CD4-positive, alpha-beta memory T cell (primary cell): ENCODE measurements at regions not wholly inside any gene's neighbourhood (a gene's known extent, or its start where the extent isn't known, plus 50 kb on each side); places are given as distances from the start of the nearest gene placed in this dataset.

Experiments
- CTCF ChIA-PET: fragments of 350-600 bp; sonication (Branson Sonifier 250); formaldehyde crosslinking; loops from one replicate; lab custom pipeline; 2021; ENCODE audit warnings: inconsistent platforms; ENCODE audit not compliant: partially characterized antibody; lab: Charles Lee
- POLR2A ChIA-PET: fragments of 350-600 bp; sonication (Branson Sonifier 250); formaldehyde crosslinking; loops from one replicate; lab custom pipeline; 2021; ENCODE audit not compliant: partially characterized antibody; lab: Charles Lee
- DNase-seq, 5 donors: peaks; one replicate each; pipeline versions ENCODE4 v3.0.0 to v3.0.0-alpha.2; 2020 to 2022; ENCODE audit warnings: mixed read lengths in 1 of 5
- H3K27ac ChIP-seq: one replicate; pipeline ENCODE4 v1.7.0; 2013; ENCODE audit warnings: low read depth, low read length
- H3K27me3 ChIP-seq: 2 replicates; pipeline ENCODE4 v1.7.0; 2013; ENCODE audit warnings: mild to moderate bottlenecking, low read length, moderate library complexity; ENCODE audit not compliant: insufficient read depth
- H3K36me3 ChIP-seq: 2 replicates; pipeline ENCODE4 v1.7.0; 2013; ENCODE audit warnings: mild to moderate bottlenecking, low read length, moderate library complexity; ENCODE audit not compliant: insufficient read depth
- H3K4me1 ChIP-seq: 2 replicates; pipeline ENCODE4 v1.7.0; 2013; ENCODE audit warnings: mild to moderate bottlenecking, low read length, moderate library complexity; ENCODE audit not compliant: insufficient read depth
- H3K4me3 ChIP-seq, 2 donors: one replicate each; pipeline ENCODE4 v1.7.0; 2013; ENCODE audit warnings: low read length in 2 of 2, mild to moderate bottlenecking in 1 of 2
- H3K9me3 ChIP-seq, 2 donors: one replicate each; pipeline ENCODE4 v1.7.0; 2013; ENCODE audit warnings: low read length in 2 of 2, control low read depth in 1 of 2; ENCODE audit not compliant: control insufficient read depth in 1 of 2
- H3K27ac Mint-ChIP-seq, 7 donors: one replicate each; pipeline ENCODE4 v1.8.0; 2020 to 2021; ENCODE audit warnings: mixed read lengths in 7 of 7, mild to moderate bottlenecking in 6 of 7, inconsistent platforms in 3 of 7, moderate library complexity in 3 of 7
- H3K27me3 Mint-ChIP-seq, 2 donors: one replicate each; pipeline ENCODE4 v1.8.0; 2020 to 2021; ENCODE audit warnings: mixed read lengths in 2 of 2
- H3K36me3 Mint-ChIP-seq, 2 donors: one replicate each; pipeline ENCODE4 v1.8.0; 2020 to 2021; ENCODE audit warnings: mixed read lengths in 2 of 2, inconsistent platforms in 1 of 2, mild to moderate bottlenecking in 1 of 2
- H3K4me1 Mint-ChIP-seq, 4 donors: one replicate each; pipeline ENCODE4 v1.8.0; 2020 to 2021; ENCODE audit warnings: mixed read lengths in 4 of 4, mild to moderate bottlenecking in 1 of 4
- H3K4me3 Mint-ChIP-seq, 8 donors: one replicate each; pipeline ENCODE4 v1.8.0; 2020 to 2021; ENCODE audit warnings: mixed read lengths in 8 of 8, mild to moderate bottlenecking in 7 of 8, moderate library complexity in 6 of 8, inconsistent platforms in 3 of 8
- H3K9me3 Mint-ChIP-seq, 8 donors: one replicate each; pipeline ENCODE4 v1.8.0; 2020 to 2021; ENCODE audit warnings: mixed read lengths in 8 of 8, mild to moderate bottlenecking in 5 of 8, inconsistent platforms in 3 of 8, moderate library complexity in 1 of 8
- intact Hi-C: fragments of 100-400 bp; cut with micrococcal nuclease; formaldehyde crosslinking; loops from one replicate; pipeline ENCODE4 v1.15.1; 2023

- Mint-ChIP-seq H3K27me3 (peaks cover 2 to 16% of the 10 kb centered on the region in 2 donors), H3K27ac (no peak overlapping the region), H3K4me3 (no peak overlapping the region), H3K4me1 (no peaks in the 10 kb centered on the region), H3K36me3 (no peaks in the 10 kb centered on the region), H3K9me3 (no peaks in the 10 kb centered on the region)
- Histone ChIP-seq H3K9me3 (no peaks in the 10 kb centered on the region), H3K27ac (no peak overlapping the region), H3K27me3 (no peaks in the 10 kb centered on the region), H3K4me1 (no peaks in the 10 kb centered on the region), H3K4me3 (no peak overlapping the region), H3K36me3 (no peaks in the 10 kb centered on the region)
- DNase-seq, result no peak
- intact Hi-C loops, result no loop called here
- POLR2A ChIA-PET, result no interaction called here
- CTCF ChIA-PET, result interaction anchor here (1.0 kb wide), 1 partner anchor 9 kb away, joined by 3 read pairs; no protein-coding TSS in a partner anchor
Measured at GRCh38 chr5:172553167-172553566, 87.9 kb upstream of the NEURL1B start.

GRCh38 chr5:172550996-172551395, 90.1 kb upstream of the NEURL1B start:
- intact Hi-C loops, result no loop called here
- ChIA-PET CTCF (no interaction called here), POLR2A (interaction anchor here (0.6 kb wide), 1 partner anchor 209 kb away, joined by 3 read pairs; no protein-coding TSS in a partner anchor)
- Mint-ChIP-seq H3K36me3 (no peaks in the 10 kb centered on the region), H3K4me3 (no peak overlapping the region), H3K9me3 (peaks cover 0 to 3% (median 0%) of the 10 kb centered on the region in 8 donors), H3K4me1 (no peaks in the 10 kb centered on the region), H3K27ac (no peak overlapping the region), H3K27me3 (peaks cover 8 to 11% of the 10 kb centered on the region in 2 donors)
- H3K36me3 ChIP-seq, result no peaks in the 10 kb centered on the region
- H3K4me1 ChIP-seq, result no peaks in the 10 kb centered on the region
- no peaks in the 10 kb centered on the region for H3K9me3 ChIP-seq
- H3K27me3 ChIP-seq, result no peaks in the 10 kb centered on the region
- H3K27ac ChIP-seq, result no peak overlapping the region
- DNase-seq, result no peak
- H3K4me3 ChIP-seq, result no peak overlapping the region

DNA sequence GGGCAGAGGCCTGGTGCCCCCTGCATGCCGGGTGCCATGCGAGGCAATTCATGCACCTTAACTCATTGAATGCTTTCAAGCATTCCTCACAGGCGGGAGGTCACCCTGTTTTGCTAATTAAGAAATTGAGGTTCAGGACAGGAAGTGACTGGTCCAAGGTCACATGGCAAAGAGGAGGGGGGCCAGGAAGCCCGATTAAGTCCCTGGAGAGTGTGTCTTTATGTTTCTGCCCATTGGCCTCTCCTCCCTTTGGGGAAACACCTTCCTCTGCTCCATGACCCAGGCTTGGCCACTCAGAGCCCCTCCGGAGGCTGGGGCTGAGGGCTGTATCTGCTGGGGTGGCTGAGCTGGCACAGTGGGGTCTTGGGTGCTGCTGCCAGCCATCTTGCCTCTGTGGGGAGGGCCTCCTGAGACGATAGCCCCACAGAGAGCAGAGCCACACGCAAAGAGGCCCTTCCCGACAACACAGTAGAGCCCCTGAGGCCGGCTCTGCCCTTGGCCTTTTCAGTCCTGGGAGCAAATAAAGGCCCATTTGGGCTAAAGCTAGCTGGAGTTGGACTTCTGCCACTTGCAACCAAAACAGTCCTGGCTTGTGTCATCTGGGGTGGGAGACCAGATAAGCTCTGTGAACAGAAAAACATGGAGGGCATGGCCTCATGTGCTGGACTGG, 90.8 kb upstream of the NEURL1B start:
- H3K4me1 ChIP-seq, result no peaks in the 10 kb centered on the region
- H3K36me3 ChIP-seq, result no peaks in the 10 kb centered on the region
- Mint-ChIP-seq H3K27me3 (peaks cover 8 to 11% of the 10 kb centered on the region in 2 donors), H3K27ac (no peak overlapping the region), H3K36me3 (no peaks in the 10 kb centered on the region), H3K9me3 (peaks cover 0 to 3% (median 0%) of the 10 kb centered on the region in 8 donors), H3K4me1 (no peaks in the 10 kb centered on the region), H3K4me3 (no peak overlapping the region)
- no peaks in the 10 kb centered on the region for H3K27me3 ChIP-seq
- no peak for DNase-seq
- H3K4me3 ChIP-seq, result no peak overlapping the region
- intact Hi-C loops, result no loop called here
- H3K9me3 ChIP-seq, result no peaks in the 10 kb centered on the region
- H3K27ac ChIP-seq, result no peak overlapping the region
- CTCF ChIA-PET, result no interaction called here
- POLR2A ChIA-PET, result no interaction called here

DNA sequence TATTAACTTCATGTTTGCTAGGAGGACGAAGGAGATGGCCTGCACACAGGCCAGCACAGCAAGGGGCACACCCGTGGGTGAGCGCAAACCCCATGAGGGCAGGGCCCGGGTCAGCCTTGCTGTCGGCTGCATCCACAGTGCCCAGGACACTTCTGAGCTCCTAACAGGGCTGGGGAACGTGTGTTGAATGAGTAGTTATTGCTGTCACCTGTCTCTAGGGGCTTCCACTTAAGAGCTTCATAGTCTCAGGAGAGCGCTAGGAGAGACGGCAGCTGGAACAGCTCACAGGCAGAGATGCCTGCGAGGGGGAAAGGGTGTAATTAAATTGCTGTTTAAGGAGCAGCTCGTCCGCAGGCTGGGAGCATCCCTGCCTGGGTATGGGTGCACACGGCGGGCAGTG, 91.4 kb upstream of the NEURL1B start:
- POLR2A ChIA-PET, result no interaction called here
- DNase-seq, result no peak
- intact Hi-C loops, result no loop called here
- no peaks in the 10 kb centered on the region for H3K4me1 ChIP-seq
- no peaks in the 10 kb centered on the region for H3K36me3 Mint-ChIP-seq
- H3K9me3 Mint-ChIP-seq, result peaks cover 0 to 3% (median 0%) of the 10 kb centered on the region in 8 donors
- H3K27me3 ChIP-seq, result no peaks in the 10 kb centered on the region
- CTCF ChIA-PET, result no interaction called here
- H3K27ac ChIP-seq, result no peak overlapping the region
- H3K4me1 Mint-ChIP-seq, result no peaks in the 10 kb centered on the region
- H3K4me3 ChIP-seq, result no peak overlapping the region
- no peaks in the 10 kb centered on the region for H3K9me3 ChIP-seq
- peaks cover 8 to 11% of the 10 kb centered on the region in 2 donors for H3K27me3 Mint-ChIP-seq
- no peak overlapping the region for H3K4me3 Mint-ChIP-seq
- H3K27ac Mint-ChIP-seq, result no peak overlapping the region
- H3K36me3 ChIP-seq, result no peaks in the 10 kb centered on the region

DNA sequence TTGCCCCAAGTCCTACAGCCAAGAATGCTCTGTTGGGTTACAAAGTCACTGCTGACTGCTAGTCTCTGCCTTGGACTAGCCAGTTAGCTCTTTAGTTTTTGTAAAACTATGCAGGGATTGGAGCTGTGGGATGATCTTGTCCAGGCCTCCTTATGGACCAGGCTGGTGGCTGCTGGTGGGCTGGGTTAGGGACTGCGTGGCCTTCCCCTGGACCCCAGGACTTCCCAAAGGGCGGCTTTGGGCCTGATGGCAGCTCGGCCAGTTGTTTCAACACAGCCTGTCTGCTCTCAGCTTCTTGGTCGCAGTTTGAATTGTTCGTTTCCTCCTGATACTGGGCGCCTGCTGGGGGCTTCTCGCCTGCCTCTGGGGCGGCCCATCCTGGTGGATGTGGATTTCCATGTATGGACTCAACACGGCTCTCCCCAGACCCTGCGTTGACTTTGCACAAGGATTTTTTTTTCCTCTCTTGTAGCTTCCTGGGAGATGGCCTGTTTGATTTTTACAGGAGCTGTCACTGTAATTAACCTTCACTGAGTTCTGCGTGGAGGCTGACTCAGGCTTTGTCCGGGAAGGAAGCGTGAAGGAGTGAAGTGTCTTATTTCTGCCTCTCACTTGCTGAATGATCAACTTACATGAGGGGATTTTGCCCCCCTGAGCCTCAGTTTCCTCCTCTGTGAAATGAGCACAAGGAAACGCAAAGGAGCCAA, 91.9 kb upstream of the NEURL1B start:
- no peak overlapping the region for H3K4me3 Mint-ChIP-seq
- H3K4me1 Mint-ChIP-seq, result no peaks in the 10 kb centered on the region
- no peak overlapping the region for H3K4me3 ChIP-seq
- H3K36me3 ChIP-seq, result no peaks in the 10 kb centered on the region
- H3K27me3 ChIP-seq, result no peaks in the 10 kb centered on the region
- ChIA-PET CTCF (no interaction called here), POLR2A (no interaction called here)
- DNase-seq, result no peak
- H3K27me3 Mint-ChIP-seq, result peaks cover 10 to 15% of the 10 kb centered on the region in 2 donors
- H3K4me1 ChIP-seq, result no peaks in the 10 kb centered on the region
- no peak overlapping the region for H3K27ac Mint-ChIP-seq
- H3K9me3 ChIP-seq, result no peaks in the 10 kb centered on the region
- intact Hi-C loops, result no loop called here
- H3K36me3 Mint-ChIP-seq, result no peaks in the 10 kb centered on the region
- peaks cover 0 to 3% (median 0%) of the 10 kb centered on the region in 8 donors for H3K9me3 Mint-ChIP-seq
- H3K27ac ChIP-seq, result no peak overlapping the region

DNA sequence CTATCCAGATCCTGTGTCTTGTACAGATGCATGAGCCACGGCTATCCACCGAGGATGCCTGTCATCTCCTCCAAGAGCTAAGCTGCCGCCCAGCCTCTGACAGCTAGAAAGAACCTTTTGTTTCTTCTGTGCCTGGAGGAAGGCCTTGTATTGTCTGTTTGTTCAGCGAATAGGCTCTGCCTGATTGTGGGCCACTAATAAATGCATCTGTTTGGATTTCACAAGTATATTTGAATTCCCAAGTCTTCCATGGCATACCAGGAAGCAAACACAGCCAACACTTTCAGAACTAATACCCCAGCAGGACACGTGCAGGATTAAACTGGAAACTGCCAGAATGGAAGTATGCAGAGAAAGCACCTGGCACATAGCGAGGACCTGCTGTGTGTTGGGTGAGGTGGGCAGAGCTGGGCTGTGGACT, 92.7 kb upstream of the NEURL1B start:
- no peak overlapping the region for H3K27ac ChIP-seq
- Mint-ChIP-seq H3K4me1 (no peaks in the 10 kb centered on the region), H3K27ac (no peak overlapping the region), H3K4me3 (no peak overlapping the region), H3K36me3 (no peaks in the 10 kb centered on the region), H3K27me3 (peaks cover 11 to 15% of the 10 kb centered on the region in 2 donors), H3K9me3 (peaks cover 0 to 3% (median 0%) of the 10 kb centered on the region in 8 donors)
- H3K4me3 ChIP-seq, result no peak overlapping the region
- no peak for DNase-seq
- intact Hi-C loops, result no loop called here
- H3K36me3 ChIP-seq, result no peaks in the 10 kb centered on the region
- ChIA-PET POLR2A (no interaction called here), CTCF (no interaction called here)
- no peaks in the 10 kb centered on the region for H3K9me3 ChIP-seq
- no peaks in the 10 kb centered on the region for H3K27me3 ChIP-seq
- no peaks in the 10 kb centered on the region for H3K4me1 ChIP-seq

DNA sequence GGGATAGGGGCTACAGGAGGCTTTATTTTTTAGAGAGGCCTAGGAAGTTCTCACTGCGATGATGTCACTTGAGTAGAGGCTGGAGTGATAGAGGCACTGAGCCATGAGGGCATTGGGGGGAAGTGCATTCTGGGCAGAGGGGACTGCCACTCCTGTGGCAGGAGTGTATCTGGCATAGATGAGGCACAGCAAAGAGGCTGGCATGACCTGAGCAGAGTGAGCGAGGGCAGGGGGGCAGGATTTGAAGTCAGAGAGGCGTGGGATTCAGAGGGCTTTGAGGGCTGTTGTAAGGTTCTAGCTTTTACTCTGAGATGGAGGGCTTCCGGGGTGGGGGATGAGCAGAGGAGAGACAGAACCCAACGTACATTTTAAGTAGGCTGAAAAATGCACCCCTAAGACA, 91.9 kb upstream of the SH3PXD2B start:
- Mint-ChIP-seq H3K27me3 (peaks cover 10 to 12% of the 10 kb centered on the region in 2 donors), H3K4me1 (no peaks in the 10 kb centered on the region), H3K36me3 (no peaks in the 10 kb centered on the region), H3K9me3 (peaks cover 0 to 3% (median 0%) of the 10 kb centered on the region in 8 donors), H3K27ac (no peak overlapping the region), H3K4me3 (no peak overlapping the region)
- no peaks in the 10 kb centered on the region for H3K36me3 ChIP-seq
- no peak overlapping the region for H3K4me3 ChIP-seq
- ChIA-PET POLR2A (no interaction called here), CTCF (no interaction called here)
- no peaks in the 10 kb centered on the region for H3K27me3 ChIP-seq
- intact Hi-C loops, result no loop called here
- H3K9me3 ChIP-seq, result no peaks in the 10 kb centered on the region
- H3K27ac ChIP-seq, result no peak overlapping the region
- no peaks in the 10 kb centered on the region for H3K4me1 ChIP-seq
- DNase-seq, result no peak
